OCI-LY7 (cell line): ENCODE measurements at regions not wholly inside any gene's neighbourhood (a gene's known extent, or its start where the extent isn't known, plus 50 kb on each side); places are given as distances from the start of the nearest gene placed in this dataset.

Experiments used
- BruUV-seq: library from RNA; stranded (reverse); fragments of 400-500 nt; replicated peaks from 2 replicates; lab custom pipeline; 2021; lab: Mats Ljungman, UMichigan
- CTCF ChIA-PET: fragments of 300-600 bp; sonication (Branson Sonifier 250); formaldehyde crosslinking; loops from one replicate; lab custom pipeline; 2022; ENCODE audit warnings: antibody characterized with exemption; ENCODE audit not compliant: unreplicated experiment; lab: Charles Lee
- POLR2A ChIA-PET: fragments of 300-600 bp; sonication (Branson Sonifier 250); formaldehyde crosslinking; loops from one replicate; lab custom pipeline; 2022; ENCODE audit warnings: antibody characterized with exemption; lab: Charles Lee
- DNase-seq: peaks from one replicate; pipeline ENCODE4 v3.0.0-alpha.2; 2015; ENCODE audit warnings: low spot score
- H2AFZ ChIP-seq: fragments of 200-600 bp; sonication (generic), shearing (Covaris generic); 2 replicates; pipeline ENCODE4 v1.6.1; 2014; ENCODE audit warnings: mild to moderate bottlenecking, antibody characterized with exemption, low read length, moderate library complexity
- H3K27ac ChIP-seq: fragments of 200-600 bp; sonication (generic); 2 replicates; pipeline ENCODE4 v1.5.1; 2014; ENCODE audit warnings: mixed run types, low read depth, mild to moderate bottlenecking, moderate library complexity, low read length, inconsistent platforms; ENCODE audit not compliant: poor library complexity, severe bottlenecking
- H3K36me3 ChIP-seq: fragments of 200-600 bp; sonication (generic); 2 replicates; pipeline ENCODE4 v1.6.1; 2014; ENCODE audit warnings: mild to moderate bottlenecking, antibody characterized with exemption, low read length, moderate library complexity, mixed read lengths; ENCODE audit not compliant: insufficient read depth
- H3K4me1 ChIP-seq: fragments of 200-600 bp; sonication (generic); 2 replicates; pipeline ENCODE4 v1.5.1; 2014; ENCODE audit warnings: mild to moderate bottlenecking, low read length; ENCODE audit not compliant: insufficient read depth, poor library complexity, severe bottlenecking
- H3K4me2 ChIP-seq: fragments of 200-600 bp; sonication (generic); 2 replicates; pipeline ENCODE4 v1.6.1; 2014; ENCODE audit warnings: mild to moderate bottlenecking, low read length
- H3K4me3 ChIP-seq: fragments of 200-600 bp; sonication (generic); 2 replicates; pipeline ENCODE4 v1.5.1; 2014; ENCODE audit warnings: mild to moderate bottlenecking, low read depth, low read length; ENCODE audit not compliant: poor library complexity, severe bottlenecking
- H3K79me2 ChIP-seq: fragments of 200-600 bp; sonication (generic); 2 replicates; pipeline ENCODE4 v1.6.1; 2016; ENCODE audit warnings: low read depth, mild to moderate bottlenecking, low read length, moderate library complexity, mixed read lengths; ENCODE audit not compliant: insufficient read depth
- H3K9me2 ChIP-seq: fragments of 200-600 bp; sonication (generic); 2 replicates; pipeline ENCODE4 v1.6.1; 2016; ENCODE audit warnings: mild to moderate bottlenecking, low read length, mixed read lengths; ENCODE audit not compliant: insufficient read depth
- H3K9me3 ChIP-seq: fragments of 200-600 bp; sonication (generic); 2 replicates; pipeline ENCODE4 v1.6.1; 2014; ENCODE audit warnings: mild to moderate bottlenecking, mixed run types, low read length, mixed read lengths
- H4K20me1 ChIP-seq: fragments of 200-600 bp; sonication (generic); 2 replicates; pipeline ENCODE4 v1.6.1; 2014; ENCODE audit warnings: mild to moderate bottlenecking, antibody characterized with exemption, low read length, moderate library complexity, mixed read lengths; ENCODE audit not compliant: insufficient read depth
- EZH2phosphoT487 ChIP-seq: fragments of 200-600 bp; sonication (generic); IDR thresholded peaks from 2 replicates; pipeline ENCODE4 v1.6.1; 2018; ENCODE audit warnings: low read depth, borderline replicate concordance, mild to moderate bottlenecking, mixed run types, antibody characterized with exemption, low read length, moderate library complexity, mixed read lengths
- intact Hi-C: fragments of 100-400 bp; cut with micrococcal nuclease; formaldehyde crosslinking; loops from one replicate; pipeline ENCODE4 v1.10.0; 2022; ENCODE audit not compliant: unreplicated experiment
- TF ChIP-seq, protein P1 (sequence below): fragments of 200-600 bp; sonication (generic); conservative IDR thresholded peaks from 2 replicates; pipeline ENCODE4 v1.5.1; 2014; ENCODE audit warnings: mild to moderate bottlenecking, antibody characterized with exemption, low read length, moderate library complexity, mixed read lengths

DNA sequence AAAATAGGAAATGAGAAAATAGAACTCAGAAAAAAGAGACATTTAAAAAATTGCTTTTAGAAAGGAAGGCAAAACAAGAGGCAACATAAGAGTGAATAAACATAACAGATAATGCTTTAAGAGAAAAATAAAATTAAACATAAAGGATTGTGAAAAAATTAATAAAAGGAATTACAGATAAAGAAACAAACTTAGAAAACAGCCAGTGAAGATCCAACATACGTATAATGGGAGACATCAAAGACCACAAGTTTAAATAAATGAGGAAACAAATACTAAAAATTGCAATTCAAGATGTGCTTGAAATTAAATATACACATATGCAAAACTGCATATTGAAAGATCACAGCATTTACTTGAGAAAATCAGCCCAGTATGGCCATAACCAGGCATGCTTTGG, 448.9 kb downstream of the NBAS start:
- Histone ChIP-seq H3K79me2 (no peaks in the 10 kb centered on the region), H3K27ac (no peak overlapping the region), H3K4me1 (no peaks in the 10 kb centered on the region), H3K9me2 (no peaks in the 10 kb centered on the region), H4K20me1 (no peaks in the 10 kb centered on the region), H3K4me3 (no peak overlapping the region), H3K9me3 (peaks cover 12% of the 10 kb centered on the region), H2AFZ (no peak overlapping the region), H3K36me3 (no peaks in the 10 kb centered on the region), H3K4me2 (no peak overlapping the region)
- intact Hi-C loops, result no loop called here
- DNase-seq, result peak; percentile 34
- CTCF ChIA-PET, result no interaction called here
- no peak for TF ChIP-seq EZH2phosphoT487
- TF ChIP-seq, protein P1, sequence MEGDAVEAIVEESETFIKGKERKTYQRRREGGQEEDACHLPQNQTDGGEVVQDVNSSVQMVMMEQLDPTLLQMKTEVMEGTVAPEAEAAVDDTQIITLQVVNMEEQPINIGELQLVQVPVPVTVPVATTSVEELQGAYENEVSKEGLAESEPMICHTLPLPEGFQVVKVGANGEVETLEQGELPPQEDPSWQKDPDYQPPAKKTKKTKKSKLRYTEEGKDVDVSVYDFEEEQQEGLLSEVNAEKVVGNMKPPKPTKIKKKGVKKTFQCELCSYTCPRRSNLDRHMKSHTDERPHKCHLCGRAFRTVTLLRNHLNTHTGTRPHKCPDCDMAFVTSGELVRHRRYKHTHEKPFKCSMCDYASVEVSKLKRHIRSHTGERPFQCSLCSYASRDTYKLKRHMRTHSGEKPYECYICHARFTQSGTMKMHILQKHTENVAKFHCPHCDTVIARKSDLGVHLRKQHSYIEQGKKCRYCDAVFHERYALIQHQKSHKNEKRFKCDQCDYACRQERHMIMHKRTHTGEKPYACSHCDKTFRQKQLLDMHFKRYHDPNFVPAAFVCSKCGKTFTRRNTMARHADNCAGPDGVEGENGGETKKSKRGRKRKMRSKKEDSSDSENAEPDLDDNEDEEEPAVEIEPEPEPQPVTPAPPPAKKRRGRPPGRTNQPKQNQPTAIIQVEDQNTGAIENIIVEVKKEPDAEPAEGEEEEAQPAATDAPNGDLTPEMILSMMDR, result no peak
- POLR2A ChIA-PET, result no interaction called here
- no TSS peak for BruUV-seq

DNA sequence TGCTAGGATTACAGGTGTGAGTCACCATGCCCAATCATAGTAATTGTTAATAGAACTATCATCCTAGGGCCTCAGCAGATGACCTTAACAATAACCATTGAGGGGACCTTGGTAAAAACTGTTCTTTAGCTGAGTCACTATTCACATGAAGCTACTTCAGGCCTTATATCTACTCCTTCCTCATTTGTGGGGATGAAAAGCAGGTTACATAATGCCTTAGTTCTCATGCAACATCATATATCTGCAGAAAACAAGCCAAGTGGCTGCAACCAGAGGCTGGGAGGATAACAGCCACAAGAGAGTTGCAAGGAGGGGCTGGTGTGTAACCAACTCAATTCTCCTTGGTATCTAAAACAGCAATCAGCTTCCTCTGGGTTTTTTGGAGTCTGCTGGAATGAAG, 445.4 kb downstream of the NBAS start:
- Histone ChIP-seq H2AFZ (no peak overlapping the region), H3K4me1 (peaks cover 10% of the 10 kb centered on the region), H3K27ac (no peak overlapping the region), H3K9me3 (peaks cover 12% of the 10 kb centered on the region), H3K9me2 (no peaks in the 10 kb centered on the region), H3K79me2 (no peaks in the 10 kb centered on the region), H3K36me3 (no peaks in the 10 kb centered on the region), H4K20me1 (no peaks in the 10 kb centered on the region), H3K4me3 (no peak overlapping the region), H3K4me2 (no peak overlapping the region)
- ChIA-PET CTCF (no interaction called here), POLR2A (interaction anchor here (0.6 to 1.0 kb wide), 2 partner anchors 13 to 1344 kb away, joined by 3 read pairs; no protein-coding TSS in a partner anchor)
- TF ChIP-seq, protein P1, result no peak
- TF ChIP-seq EZH2phosphoT487, result no peak
- no peak for DNase-seq
- no TSS peak for BruUV-seq
- intact Hi-C loops, result no loop called here

DNA sequence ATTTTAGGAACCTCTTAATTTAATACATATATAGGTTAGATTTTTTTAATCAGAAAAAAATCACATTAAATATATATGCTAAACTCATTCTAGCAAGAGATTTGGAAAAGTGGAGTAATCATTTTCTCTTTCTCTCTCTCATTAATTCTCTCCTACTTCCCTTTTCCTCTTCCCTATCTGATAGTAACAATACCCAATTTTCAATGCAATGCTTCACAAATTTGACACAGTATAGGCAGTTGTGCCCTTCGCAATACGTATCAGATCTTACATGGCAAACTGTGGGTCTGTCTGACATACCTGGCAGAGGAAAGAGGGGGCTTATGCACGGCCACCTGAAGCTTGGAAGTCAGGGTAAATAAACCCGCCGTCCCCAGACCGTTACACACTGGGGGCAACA, 444.3 kb downstream of the NBAS start:
- Histone ChIP-seq H3K4me2 (no peak overlapping the region), H3K4me1 (peaks cover 10% of the 10 kb centered on the region), H3K36me3 (no peaks in the 10 kb centered on the region), H2AFZ (no peak overlapping the region), H4K20me1 (no peaks in the 10 kb centered on the region), H3K9me2 (no peaks in the 10 kb centered on the region), H3K27ac (no peak overlapping the region), H3K79me2 (no peaks in the 10 kb centered on the region), H3K4me3 (no peak overlapping the region), H3K9me3 (peaks cover 12% of the 10 kb centered on the region)
- no peak for DNase-seq
- intact Hi-C loops, result no loop called here
- ChIA-PET POLR2A (interaction anchor here (0.8 to 1.5 kb wide), 3 partner anchors 9 to 14 kb away, joined by 3 to 6 read pairs (median 3); no protein-coding TSS in a partner anchor), CTCF (no interaction called here)
- no TSS peak for BruUV-seq
- no peak for TF ChIP-seq EZH2phosphoT487
